ENCODE measurements at regions not wholly inside any gene's neighbourhood (a gene's known extent, or its start where the extent isn't known, plus 50 kb on each side); places are given as distances from the start of the nearest gene placed in this dataset.

- TF ChIP-seq PRRX2 (CRISPR knock-in tag; IDR thresholded peaks at IDR 0.05) (no peak), ZSCAN18 (CRISPR knock-in tag; IDR thresholded peaks at IDR 0.05) (no peak)
Observed at GRCh38 chr2:195300631-195301030, 356.4 kb upstream of the SLC39A10 start.

Data from WTC11 (cell line).